ENCODE measurements at regions not wholly inside any gene's neighbourhood (a gene's known extent, or its start where the extent isn't known, plus 50 kb on each side); places are given as distances from the start of the nearest gene placed in this dataset.

GRCh38 chr14:28272270-28272669 lies 494.3 kb upstream of the FOXG1 start:
- Histone ChIP-seq H3K9me3 (ENCODE audit: insufficient read depth, low read length) (no peaks in the 10 kb centered on the region), H3K36me3 (ENCODE audit: low read length) (no peaks in the 10 kb centered on the region), H4K20me1 (ENCODE audit: low read depth, low read length) (no peaks in the 10 kb centered on the region), H3K4me2 (ENCODE audit: low read depth, low read length, poor library complexity, severe bottlenecking) (no peak overlapping the region), H3K27ac (ENCODE audit: low read depth, low read length) (no peak overlapping the region), H3K79me2 (ENCODE audit: insufficient read depth, low read length) (no peaks in the 10 kb centered on the region), H3F3A (ENCODE audit: insufficient read depth) (no peaks in the 10 kb centered on the region), H3K9me2 (replicated peaks; ENCODE audit: insufficient read depth, low read length) (no peaks in the 10 kb centered on the region), H2AFZ (ENCODE audit: low read depth, low read length, severe bottlenecking) (no peak overlapping the region), H3K9ac (ENCODE audit: low read length) (no peak overlapping the region), H3K27me3 (ENCODE audit: low read length) (no peaks in the 10 kb centered on the region), H3K4me3 (ENCODE audit: insufficient read depth, low read length, poor library complexity, severe bottlenecking) (no peak overlapping the region)
- TF ChIP-seq, protein P1, sequence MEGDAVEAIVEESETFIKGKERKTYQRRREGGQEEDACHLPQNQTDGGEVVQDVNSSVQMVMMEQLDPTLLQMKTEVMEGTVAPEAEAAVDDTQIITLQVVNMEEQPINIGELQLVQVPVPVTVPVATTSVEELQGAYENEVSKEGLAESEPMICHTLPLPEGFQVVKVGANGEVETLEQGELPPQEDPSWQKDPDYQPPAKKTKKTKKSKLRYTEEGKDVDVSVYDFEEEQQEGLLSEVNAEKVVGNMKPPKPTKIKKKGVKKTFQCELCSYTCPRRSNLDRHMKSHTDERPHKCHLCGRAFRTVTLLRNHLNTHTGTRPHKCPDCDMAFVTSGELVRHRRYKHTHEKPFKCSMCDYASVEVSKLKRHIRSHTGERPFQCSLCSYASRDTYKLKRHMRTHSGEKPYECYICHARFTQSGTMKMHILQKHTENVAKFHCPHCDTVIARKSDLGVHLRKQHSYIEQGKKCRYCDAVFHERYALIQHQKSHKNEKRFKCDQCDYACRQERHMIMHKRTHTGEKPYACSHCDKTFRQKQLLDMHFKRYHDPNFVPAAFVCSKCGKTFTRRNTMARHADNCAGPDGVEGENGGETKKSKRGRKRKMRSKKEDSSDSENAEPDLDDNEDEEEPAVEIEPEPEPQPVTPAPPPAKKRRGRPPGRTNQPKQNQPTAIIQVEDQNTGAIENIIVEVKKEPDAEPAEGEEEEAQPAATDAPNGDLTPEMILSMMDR (IDR thresholded peaks at IDR 0.05; ENCODE audit: insufficient read depth, low read length, poor library complexity, severe bottlenecking): no peak
- no peak for TF ChIP-seq EZH2phosphoT487 (conservative IDR thresholded peaks at IDR 0.05; ENCODE audit: low read length)

GRCh38 chr14:28280530-28280929 lies 486.1 kb upstream of the FOXG1 start:
- Histone ChIP-seq H3K27me3 (ENCODE audit: low read length) (no peaks in the 10 kb centered on the region), H3K27ac (ENCODE audit: low read depth, low read length) (no peak overlapping the region), H3F3A (ENCODE audit: insufficient read depth) (no peaks in the 10 kb centered on the region), H3K36me3 (ENCODE audit: low read length) (no peaks in the 10 kb centered on the region), H3K9me3 (ENCODE audit: insufficient read depth, low read length) (no peaks in the 10 kb centered on the region), H2AFZ (ENCODE audit: low read depth, low read length, severe bottlenecking) (no peak overlapping the region), H4K20me1 (ENCODE audit: low read depth, low read length) (no peaks in the 10 kb centered on the region), H3K4me2 (ENCODE audit: low read depth, low read length, poor library complexity, severe bottlenecking) (no peak overlapping the region), H3K4me3 (ENCODE audit: insufficient read depth, low read length, poor library complexity, severe bottlenecking) (no peak overlapping the region), H3K9ac (ENCODE audit: low read length) (no peak overlapping the region), H3K79me2 (ENCODE audit: insufficient read depth, low read length) (no peaks in the 10 kb centered on the region), H3K9me2 (replicated peaks; ENCODE audit: insufficient read depth, low read length) (no peaks in the 10 kb centered on the region)
- TF ChIP-seq EZH2phosphoT487 (conservative IDR thresholded peaks at IDR 0.05; ENCODE audit: low read length): no peak
- TF ChIP-seq, protein P1 (IDR thresholded peaks at IDR 0.05; ENCODE audit: insufficient read depth, low read length, poor library complexity, severe bottlenecking): no peak

DNA sequence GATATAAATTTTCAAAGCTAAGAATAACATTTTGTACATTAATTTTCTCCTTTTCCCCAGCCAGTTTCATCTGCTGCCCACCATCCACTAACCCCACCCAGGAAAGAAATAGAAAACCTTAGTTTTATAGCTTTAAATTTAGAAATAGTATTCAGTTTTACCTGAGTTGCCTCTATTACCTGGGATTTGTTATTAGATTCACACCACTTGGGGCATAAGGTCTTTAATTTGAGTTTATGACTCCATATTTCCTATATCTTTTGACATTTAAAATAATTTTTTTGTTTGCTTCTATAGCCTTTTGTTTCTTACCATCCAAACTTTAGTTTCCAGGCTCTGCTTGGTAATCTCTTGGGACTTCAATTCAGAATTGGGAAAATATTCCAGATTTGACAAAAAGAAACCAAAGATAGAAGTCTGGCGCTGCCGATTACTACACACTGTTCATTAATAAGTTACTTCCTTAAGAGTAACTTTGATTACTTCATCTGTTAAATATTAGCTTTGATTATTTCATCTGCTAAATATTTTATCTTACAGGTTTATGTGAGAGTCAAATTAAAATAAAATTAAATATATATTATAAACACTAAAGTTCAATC lies 485.5 kb upstream of the FOXG1 start:
- H3K27ac ChIP-seq (ENCODE audit: low read depth, low read length): no peak overlapping the region
- no peaks in the 10 kb centered on the region for H3F3A ChIP-seq (ENCODE audit: insufficient read depth)
- no peaks in the 10 kb centered on the region for H3K9me3 ChIP-seq (ENCODE audit: insufficient read depth, low read length)
- H3K4me2 ChIP-seq (ENCODE audit: low read depth, low read length, poor library complexity, severe bottlenecking): no peak overlapping the region
- no peak overlapping the region for H3K9ac ChIP-seq (ENCODE audit: low read length)
- H3K79me2 ChIP-seq (ENCODE audit: insufficient read depth, low read length): no peaks in the 10 kb centered on the region
- H4K20me1 ChIP-seq (ENCODE audit: low read depth, low read length): no peaks in the 10 kb centered on the region
- H3K36me3 ChIP-seq (ENCODE audit: low read length): no peaks in the 10 kb centered on the region
- H2AFZ ChIP-seq (ENCODE audit: low read depth, low read length, severe bottlenecking): no peak overlapping the region
- H3K9me2 ChIP-seq (replicated peaks; ENCODE audit: insufficient read depth, low read length): no peaks in the 10 kb centered on the region
- no peaks in the 10 kb centered on the region for H3K27me3 ChIP-seq (ENCODE audit: low read length)
- H3K4me3 ChIP-seq (ENCODE audit: insufficient read depth, low read length, poor library complexity, severe bottlenecking): no peak overlapping the region
- TF ChIP-seq EZH2phosphoT487 (conservative IDR thresholded peaks at IDR 0.05; ENCODE audit: low read length): no peak
- TF ChIP-seq, protein P1 (IDR thresholded peaks at IDR 0.05; ENCODE audit: insufficient read depth, low read length, poor library complexity, severe bottlenecking): no peak

All from SU-DHL-6 (cell line).